ENCODE measurements at regions not wholly inside any gene's neighbourhood (a gene's known extent, or its start where the extent isn't known, plus 50 kb on each side); places are given as distances from the start of the nearest gene placed in this dataset.

DNA sequence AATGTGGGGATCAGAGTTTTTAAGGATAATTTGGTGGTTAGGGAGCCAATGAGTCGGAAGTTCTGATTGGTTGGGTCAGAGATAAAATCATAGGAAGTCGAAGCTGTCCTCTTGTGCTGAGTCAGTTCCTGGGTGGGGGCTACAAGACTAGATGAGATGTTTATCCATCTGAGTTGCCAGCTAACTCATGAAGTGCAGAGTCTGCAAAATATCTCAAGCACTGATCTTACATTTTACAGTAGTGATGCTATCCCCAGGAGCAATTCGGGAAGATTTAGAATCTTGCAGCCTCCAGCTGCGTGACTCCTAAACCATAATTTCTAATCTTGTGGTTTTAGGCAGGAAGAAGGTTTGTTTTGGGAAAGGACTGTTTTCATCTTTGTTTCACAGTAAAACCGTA lies 565.8 kb upstream of the SPANXN1 start:
- Mint-ChIP-seq H3K27me3 (ENCODE audit: low read depth) (no peaks in the 10 kb centered on the region), H3K9me3 (peaks cover 27% of the 10 kb centered on the region)
- TF ChIP-seq, protein P1, sequence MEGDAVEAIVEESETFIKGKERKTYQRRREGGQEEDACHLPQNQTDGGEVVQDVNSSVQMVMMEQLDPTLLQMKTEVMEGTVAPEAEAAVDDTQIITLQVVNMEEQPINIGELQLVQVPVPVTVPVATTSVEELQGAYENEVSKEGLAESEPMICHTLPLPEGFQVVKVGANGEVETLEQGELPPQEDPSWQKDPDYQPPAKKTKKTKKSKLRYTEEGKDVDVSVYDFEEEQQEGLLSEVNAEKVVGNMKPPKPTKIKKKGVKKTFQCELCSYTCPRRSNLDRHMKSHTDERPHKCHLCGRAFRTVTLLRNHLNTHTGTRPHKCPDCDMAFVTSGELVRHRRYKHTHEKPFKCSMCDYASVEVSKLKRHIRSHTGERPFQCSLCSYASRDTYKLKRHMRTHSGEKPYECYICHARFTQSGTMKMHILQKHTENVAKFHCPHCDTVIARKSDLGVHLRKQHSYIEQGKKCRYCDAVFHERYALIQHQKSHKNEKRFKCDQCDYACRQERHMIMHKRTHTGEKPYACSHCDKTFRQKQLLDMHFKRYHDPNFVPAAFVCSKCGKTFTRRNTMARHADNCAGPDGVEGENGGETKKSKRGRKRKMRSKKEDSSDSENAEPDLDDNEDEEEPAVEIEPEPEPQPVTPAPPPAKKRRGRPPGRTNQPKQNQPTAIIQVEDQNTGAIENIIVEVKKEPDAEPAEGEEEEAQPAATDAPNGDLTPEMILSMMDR (IDR thresholded peaks at IDR 0.05; ENCODE audit: unreplicated experiment): no peak

DNA sequence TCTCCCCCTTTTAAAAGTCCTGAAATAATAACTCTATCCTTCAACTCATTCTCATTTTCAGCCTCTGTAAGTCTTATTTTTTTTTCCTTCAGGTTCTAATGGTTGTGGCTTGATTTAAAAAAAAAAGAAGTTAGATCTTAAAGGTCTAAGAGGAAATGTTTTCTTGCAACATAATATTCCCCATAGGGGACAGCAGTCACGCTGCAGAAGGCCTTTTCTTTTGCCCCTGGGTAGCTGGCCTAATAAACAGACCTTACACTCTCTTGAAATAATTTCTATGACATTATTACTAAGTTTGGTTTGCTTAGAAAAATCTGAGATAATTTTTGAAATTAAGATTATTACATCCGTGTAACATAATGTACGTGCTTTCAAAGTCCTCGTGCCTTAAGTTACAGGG lies 564.1 kb upstream of the SPANXN1 start:
- Mint-ChIP-seq H3K27ac (no peak overlapping the region), H3K4me1 (no peaks in the 10 kb centered on the region), H3K27me3 (ENCODE audit: low read depth) (no peaks in the 10 kb centered on the region), H3K36me3 (no peaks in the 10 kb centered on the region), H3K4me3 (no peak overlapping the region), H3K9me3 (peaks cover 20% of the 10 kb centered on the region)
- DNase-seq (ENCODE audit: low spot score in 2 of 2, unreplicated experiment in 2 of 2): no peak
- TF ChIP-seq, protein P1 (IDR thresholded peaks at IDR 0.05; ENCODE audit: unreplicated experiment): no peak

More for the DNA sequence above, 565.8 kb upstream of the SPANXN1 start:
- H3K4me3 Mint-ChIP-seq: no peak overlapping the region
- H3K4me1 Mint-ChIP-seq: no peaks in the 10 kb centered on the region
- no peak for DNase-seq (ENCODE audit: low spot score in 2 of 2, unreplicated experiment in 2 of 2)
- H3K36me3 Mint-ChIP-seq: no peaks in the 10 kb centered on the region
- H3K27ac Mint-ChIP-seq: no peak overlapping the region

DNA sequence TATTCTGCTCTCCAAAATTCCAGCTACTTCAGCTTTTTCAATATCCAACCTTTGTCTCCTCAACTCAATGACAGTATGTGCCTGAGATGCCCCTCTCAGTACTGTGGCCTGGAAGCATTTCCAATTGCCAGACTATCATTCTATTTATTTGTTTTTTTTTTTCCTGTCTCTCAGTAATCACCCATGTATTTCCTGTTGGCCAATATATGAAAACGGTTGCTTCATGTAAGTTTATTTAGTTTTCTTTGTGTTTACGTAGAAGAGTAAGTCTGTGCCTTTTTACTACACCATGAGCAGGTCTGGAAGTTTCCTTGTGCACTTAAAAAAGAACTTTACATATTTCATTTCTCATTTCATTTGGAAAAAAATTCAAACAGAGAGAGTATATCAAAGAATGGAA lies 537.5 kb upstream of the SPANXN1 start:
- peaks cover 34% of the 10 kb centered on the region for H3K9me3 Mint-ChIP-seq
- no peaks in the 10 kb centered on the region for H3K27me3 Mint-ChIP-seq (ENCODE audit: low read depth)
- no peaks in the 10 kb centered on the region for H3K4me1 Mint-ChIP-seq
- no peak overlapping the region for H3K27ac Mint-ChIP-seq
- TF ChIP-seq, protein P1 (IDR thresholded peaks at IDR 0.05; ENCODE audit: unreplicated experiment): no peak
- no peaks in the 10 kb centered on the region for H3K36me3 Mint-ChIP-seq
- no peak for DNase-seq (ENCODE audit: low spot score in 2 of 2, unreplicated experiment in 2 of 2)
- no peak overlapping the region for H3K4me3 Mint-ChIP-seq

DNA sequence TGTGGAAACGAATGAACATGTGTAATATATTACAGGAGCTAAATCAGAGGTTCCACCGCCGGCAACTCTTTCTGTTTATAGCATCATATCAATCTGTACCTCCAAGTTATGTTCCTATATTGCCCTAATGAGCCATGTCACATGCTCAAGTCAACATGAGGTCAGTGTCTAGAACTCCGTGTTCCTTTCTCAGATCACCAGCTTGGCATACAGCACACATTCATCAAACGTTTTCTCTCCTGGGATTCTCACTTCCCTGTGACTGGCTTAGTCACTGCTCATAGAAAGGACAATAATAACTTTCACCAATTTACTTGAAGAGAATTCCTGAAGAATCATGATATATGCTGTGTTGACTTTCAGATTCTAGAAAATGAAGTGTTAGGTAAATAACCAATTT lies 532.0 kb upstream of the SPANXN1 start:
- TF ChIP-seq, protein P1 (IDR thresholded peaks at IDR 0.05; ENCODE audit: unreplicated experiment): no peak
- no peak overlapping the region for H3K4me3 Mint-ChIP-seq
- no peaks in the 10 kb centered on the region for H3K27me3 Mint-ChIP-seq (ENCODE audit: low read depth)
- H3K27ac Mint-ChIP-seq: no peak overlapping the region
- no peaks in the 10 kb centered on the region for H3K36me3 Mint-ChIP-seq
- H3K4me1 Mint-ChIP-seq: no peaks in the 10 kb centered on the region
- H3K9me3 Mint-ChIP-seq: peaks cover 31% of the 10 kb centered on the region
- DNase-seq (ENCODE audit: low spot score in 2 of 2, unreplicated experiment in 2 of 2): no peak

DNA sequence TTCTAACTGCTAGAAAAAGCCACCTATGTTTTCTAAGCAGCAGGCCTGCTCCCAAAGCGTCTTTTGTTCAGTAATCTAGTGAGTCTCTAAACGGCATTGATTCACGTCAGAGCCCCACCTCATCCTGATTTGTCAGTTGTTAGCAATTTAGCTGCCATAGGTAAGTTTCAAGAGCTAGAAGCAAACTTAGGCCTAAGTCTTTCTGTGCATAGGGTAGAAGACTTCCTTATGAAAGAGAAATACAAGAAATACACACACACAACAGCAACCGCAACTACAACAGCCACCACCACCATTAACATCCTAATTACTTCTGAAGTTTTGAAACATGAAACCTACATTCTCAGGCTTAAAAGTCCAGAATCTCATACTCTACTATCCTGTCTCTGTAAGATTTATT lies 531.1 kb upstream of the SPANXN1 start:
- no peaks in the 10 kb centered on the region for H3K36me3 Mint-ChIP-seq
- H3K27me3 Mint-ChIP-seq (ENCODE audit: low read depth): no peaks in the 10 kb centered on the region
- H3K4me1 Mint-ChIP-seq: no peaks in the 10 kb centered on the region
- TF ChIP-seq, protein P1 (IDR thresholded peaks at IDR 0.05; ENCODE audit: unreplicated experiment): no peak
- DNase-seq (ENCODE audit: low spot score in 2 of 2, unreplicated experiment in 2 of 2): no peak
- no peak overlapping the region for H3K4me3 Mint-ChIP-seq
- H3K27ac Mint-ChIP-seq: no peak overlapping the region
- peaks cover 26% of the 10 kb centered on the region for H3K9me3 Mint-ChIP-seq

DNA sequence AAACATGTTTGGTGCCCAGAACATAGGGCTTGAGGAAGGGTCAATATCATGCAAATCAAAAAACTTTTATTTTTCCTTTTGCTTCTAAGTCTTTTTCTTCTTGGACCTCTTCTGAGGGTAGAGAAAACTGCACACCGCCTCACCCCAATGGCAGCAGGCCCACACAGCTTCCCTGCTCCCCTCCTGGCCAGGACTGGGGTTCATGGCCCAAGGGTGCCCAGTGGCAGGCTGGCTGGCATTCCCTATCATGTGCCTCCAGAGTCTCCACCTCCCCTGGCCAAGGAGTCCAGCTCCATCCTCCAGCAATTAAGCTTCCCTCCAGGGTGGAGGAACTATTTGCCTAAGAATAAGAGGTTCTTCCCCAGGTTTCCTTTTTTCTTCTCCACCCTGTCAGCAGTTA lies 529.6 kb upstream of the SPANXN1 start:
- Mint-ChIP-seq H3K9me3 (peaks cover 23% of the 10 kb centered on the region), H3K36me3 (no peaks in the 10 kb centered on the region), H3K27ac (no peak overlapping the region), H3K4me1 (no peaks in the 10 kb centered on the region), H3K27me3 (ENCODE audit: low read depth) (no peaks in the 10 kb centered on the region), H3K4me3 (no peak overlapping the region)
- DNase-seq (ENCODE audit: low spot score in 2 of 2, unreplicated experiment in 2 of 2): no peak
- TF ChIP-seq, protein P1 (IDR thresholded peaks at IDR 0.05; ENCODE audit: unreplicated experiment): no peak

Data from mesothelial cell of epicardium (in vitro differentiated cells).